ENCODE measurements at regions not wholly inside any gene's neighbourhood (a gene's known extent, or its start where the extent isn't known, plus 50 kb on each side); places are given as distances from the start of the nearest gene placed in this dataset.

DNA sequence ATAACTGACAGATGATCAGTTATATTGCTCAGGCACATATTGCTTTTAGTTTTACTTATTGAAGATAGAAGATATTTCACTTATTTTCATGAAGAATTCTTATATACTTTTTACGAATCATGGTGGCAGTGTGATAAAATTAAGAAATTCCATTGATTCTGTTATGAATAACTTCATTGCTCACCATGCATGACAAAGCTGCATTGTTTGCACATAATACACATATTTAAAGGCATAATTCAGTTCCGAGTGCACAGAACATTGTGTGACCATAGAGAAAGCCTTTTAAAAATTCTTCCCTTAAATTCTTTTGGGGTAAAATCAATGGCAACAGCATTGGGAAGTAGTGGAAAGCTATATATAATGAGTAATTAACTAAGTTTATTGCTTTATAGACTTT is 82.5 kb upstream of the NAALADL2 start:
- DNase-seq, result no peak
- no peaks in the 10 kb centered on the region for H3K27me3 ChIP-seq
- WGBS, 2 donors, result 56 to 69% methylated on average over 2 of the region's 2 CpGs
- H3K4me3 ChIP-seq, result no peak overlapping the region
- H3K36me3 ChIP-seq, result no peaks in the 10 kb centered on the region
- no peaks in the 10 kb centered on the region for H3K4me1 ChIP-seq
- H3K27ac ChIP-seq, result no peak overlapping the region
- no peaks in the 10 kb centered on the region for H3K9me3 ChIP-seq
- TF ChIP-seq CTCF (IDR thresholded peaks at IDR 0.05) (no peak), POLR2A (IDR thresholded peaks at IDR 0.05) (no peak)
- intact Hi-C loops (cut with DNase I), result no loop called here

GRCh38 chr3:174777813-174778212 is 81.3 kb upstream of the NAALADL2 start:
- intact Hi-C loops (cut with DNase I), result no loop called here
- Histone ChIP-seq H3K27ac (no peak overlapping the region), H3K36me3 (no peaks in the 10 kb centered on the region), H3K4me3 (no peak overlapping the region), H3K4me1 (no peaks in the 10 kb centered on the region), H3K27me3 (no peaks in the 10 kb centered on the region), H3K9me3 (no peaks in the 10 kb centered on the region)
- no peak for TF ChIP-seq POLR2A (IDR thresholded peaks at IDR 0.05)
- no peak for TF ChIP-seq CTCF (IDR thresholded peaks at IDR 0.05)
- DNase-seq, result no peak

- Histone ChIP-seq H3K27ac (no peak overlapping the region), H3K27me3 (no peaks in the 10 kb centered on the region), H3K4me1 (no peaks in the 10 kb centered on the region), H3K36me3 (no peaks in the 10 kb centered on the region), H3K4me3 (no peak overlapping the region), H3K9me3 (no peaks in the 10 kb centered on the region)
- intact Hi-C loops (cut with DNase I), result no loop called here
- DNase-seq, result no peak
- WGBS, 2 donors, result 79 to 88% methylated on average over 2 of the region's 2 CpGs
- TF ChIP-seq POLR2A (IDR thresholded peaks at IDR 0.05) (no peak), CTCF (IDR thresholded peaks at IDR 0.05) (no peak)
These were observed 75.6 kb upstream of the NAALADL2 start for GRCh38 chr3:174783502-174783901.

DNA sequence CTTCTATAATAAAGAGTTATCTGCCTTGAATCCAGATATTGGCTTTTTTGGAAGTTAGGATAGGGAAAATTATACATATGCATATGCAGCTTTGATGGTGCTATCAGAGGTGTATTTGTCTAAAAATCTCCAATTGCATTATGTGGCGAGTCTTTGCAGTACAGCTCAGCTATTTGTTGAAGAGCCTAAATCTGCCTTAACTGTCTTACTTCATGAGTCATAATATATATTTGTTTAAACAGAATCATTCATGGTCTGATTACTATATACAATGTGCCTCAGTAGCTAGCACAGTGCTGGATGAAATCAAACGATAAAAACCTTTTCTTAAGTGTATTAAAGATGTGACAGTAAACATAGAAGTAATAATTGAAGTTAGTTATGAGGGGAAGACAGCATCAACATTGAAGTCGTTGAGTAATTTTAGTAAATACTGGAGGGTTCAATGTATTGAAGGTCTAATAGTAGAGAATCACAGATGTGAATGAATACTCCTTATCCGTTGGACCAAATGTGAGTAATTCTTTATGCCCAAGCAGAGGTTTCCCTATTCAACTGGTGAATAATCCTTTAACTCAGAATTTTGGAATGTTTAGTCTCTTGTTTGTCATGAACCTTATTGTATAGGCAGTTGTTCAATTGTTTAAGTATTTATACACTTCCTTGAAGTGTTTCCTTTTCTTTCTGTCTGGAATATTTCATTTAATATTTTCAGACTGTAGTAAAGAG is 74.8 kb upstream of the NAALADL2 start:
- no peak for DNase-seq
- 31 to 51% methylated on average over 4 of the region's 4 CpGs for WGBS, 2 donors
- Histone ChIP-seq H3K27me3 (no peaks in the 10 kb centered on the region), H3K36me3 (no peaks in the 10 kb centered on the region), H3K4me3 (no peak overlapping the region), H3K27ac (no peak overlapping the region), H3K4me1 (no peaks in the 10 kb centered on the region), H3K9me3 (no peaks in the 10 kb centered on the region)
- TF ChIP-seq POLR2A (IDR thresholded peaks at IDR 0.05) (no peak), CTCF (IDR thresholded peaks at IDR 0.05) (no peak)
- intact Hi-C loops (cut with DNase I), result no loop called here

- no peak for DNase-seq
- TF ChIP-seq POLR2A (IDR thresholded peaks at IDR 0.05), result no peak
- Histone ChIP-seq H3K27ac (no peak overlapping the region), H3K4me3 (no peak overlapping the region), H3K36me3 (no peaks in the 10 kb centered on the region), H3K4me1 (no peaks in the 10 kb centered on the region), H3K27me3 (no peaks in the 10 kb centered on the region), H3K9me3 (no peaks in the 10 kb centered on the region)
- 85 to 89% methylated on average over 2 of the region's 2 CpGs for WGBS, 2 donors
- intact Hi-C loops (cut with DNase I), result no loop called here
These were observed 72.3 kb upstream of the NAALADL2 start for GRCh38 chr3:174786825-174787224.

DNA sequence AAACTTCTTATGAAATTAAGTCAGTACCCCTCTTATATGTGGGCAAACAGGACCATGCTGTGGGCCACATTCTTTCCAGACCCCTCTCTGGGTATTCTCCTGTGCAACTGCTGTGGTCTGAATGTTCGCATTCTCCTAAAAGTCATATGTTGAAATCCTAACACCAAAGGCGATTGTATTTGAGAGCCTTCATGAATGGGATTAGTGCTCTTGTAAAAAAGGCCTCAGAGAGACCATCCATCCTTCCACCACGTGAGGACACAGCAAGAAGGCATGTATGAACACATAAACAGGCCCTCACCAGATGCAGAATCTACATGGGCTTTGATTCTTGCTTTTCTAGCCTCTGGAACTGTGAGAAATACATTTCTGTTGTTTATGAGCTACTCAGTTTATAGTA is 68.0 kb upstream of the NAALADL2 start:
- intact Hi-C loops (cut with DNase I), result no loop called here
- 71% methylated on average over 3 of the region's 3 CpGs for WGBS, 2 donors

More for the DNA sequence above, 68.0 kb upstream of the NAALADL2 start:
- Histone ChIP-seq H3K36me3 (no peaks in the 10 kb centered on the region), H3K4me1 (no peaks in the 10 kb centered on the region), H3K27ac (no peak overlapping the region), H3K27me3 (no peaks in the 10 kb centered on the region), H3K4me3 (no peak overlapping the region), H3K9me3 (no peaks in the 10 kb centered on the region)
- TF ChIP-seq CTCF (IDR thresholded peaks at IDR 0.05) (no peak), POLR2A (IDR thresholded peaks at IDR 0.05) (no peak)
- no peak for DNase-seq

Measured in esophagus squamous epithelium (tissue), 5 donors.